ENCODE measurements at regions not wholly inside any gene's neighbourhood (a gene's known extent, or its start where the extent isn't known, plus 50 kb on each side); places are given as distances from the start of the nearest gene placed in this dataset.

DNA sequence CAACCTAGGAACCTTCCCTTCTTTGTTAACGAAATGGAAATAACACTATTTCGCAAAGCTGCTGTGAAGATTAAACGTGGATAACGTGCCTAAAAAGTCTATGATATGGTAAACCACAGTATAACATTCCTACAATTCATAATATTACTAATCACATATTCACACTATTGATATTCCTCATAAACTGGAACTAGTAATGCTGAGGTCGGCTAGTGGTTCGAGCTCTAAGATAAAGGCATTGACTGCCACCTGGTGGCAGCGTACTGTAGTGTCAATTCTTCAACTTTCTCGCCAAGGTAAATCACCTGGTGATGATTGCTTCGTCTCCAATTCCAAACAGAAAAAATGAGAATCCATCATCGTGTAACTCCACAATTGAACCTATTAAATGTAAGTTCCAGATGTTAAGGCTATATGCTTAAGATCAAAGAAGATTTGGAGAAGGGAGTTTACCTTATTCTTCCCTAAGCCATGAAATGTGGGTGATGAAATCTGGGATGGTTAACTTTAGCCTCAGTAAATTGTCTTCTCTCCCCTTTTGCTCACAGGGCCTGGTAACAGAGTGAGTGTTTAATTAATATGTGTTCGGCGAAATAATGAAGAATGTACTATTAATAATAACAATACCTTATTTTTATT, 197.5 kb upstream of the TMEM132C start:
- TF ChIP-seq YY1 (IDR thresholded peaks at IDR 0.05; ENCODE audit: low read depth) (no peak), NFIC (IDR thresholded peaks at IDR 0.05) (no peak), CEBPB (IDR thresholded peaks at IDR 0.05) (no peak), TEAD4 (IDR thresholded peaks at IDR 0.05) (no peak), RAD21 (IDR thresholded peaks at IDR 0.05; ENCODE audit: low read depth) (peak; percentile 64), EP300 (IDR thresholded peaks at IDR 0.05; ENCODE audit: borderline replicate concordance) (no peak), FOXM1 (IDR thresholded peaks at IDR 0.05; ENCODE audit: borderline replicate concordance, low read depth) (no peak), EGR1 (IDR thresholded peaks at IDR 0.05) (no peak), TCF12 (IDR thresholded peaks at IDR 0.05; ENCODE audit: low read depth) (no peak), TAF1 (IDR thresholded peaks at IDR 0.05; ENCODE audit: low read depth) (no peak), REST (IDR thresholded peaks at IDR 0.05; ENCODE audit: low read depth) (no peak), ZBTB7A (IDR thresholded peaks at IDR 0.05; ENCODE audit: low read depth) (no peak), CREB1 (IDR thresholded peaks at IDR 0.05; ENCODE audit: low read depth) (no peak)
- TF ChIP-seq, protein P1, sequence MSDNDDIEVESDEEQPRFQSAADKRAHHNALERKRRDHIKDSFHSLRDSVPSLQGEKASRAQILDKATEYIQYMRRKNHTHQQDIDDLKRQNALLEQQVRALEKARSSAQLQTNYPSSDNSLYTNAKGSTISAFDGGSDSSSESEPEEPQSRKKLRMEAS (IDR thresholded peaks at IDR 0.05): no peak
